ENCODE measurements at regions not wholly inside any gene's neighbourhood (a gene's known extent, or its start where the extent isn't known, plus 50 kb on each side); places are given as distances from the start of the nearest gene placed in this dataset.

- H3K9ac ChIP-seq (ENCODE audit: low read length): no peak overlapping the region
- no peak overlapping the region for H3K27ac ChIP-seq (ENCODE audit: low read length)
- H3K9me2 ChIP-seq (replicated peaks; ENCODE audit: low read length): no peaks in the 10 kb centered on the region
- H4K20me1 ChIP-seq (ENCODE audit: low read length): no peaks in the 10 kb centered on the region
- ATAC-seq: no peak
- no peaks in the 10 kb centered on the region for H3K79me2 ChIP-seq (ENCODE audit: low read length)
- no peak overlapping the region for H3K4me3 ChIP-seq (ENCODE audit: low read length)
- H3K4me1 ChIP-seq (ENCODE audit: insufficient read depth, low read length): peaks cover 27% of the 10 kb centered on the region
- no peaks in the 10 kb centered on the region for H3K27me3 ChIP-seq (ENCODE audit: low read length)
- intact Hi-C loops (cut with micrococcal nuclease): loop anchor here (5.0 to 10.0 kb wide), 2 partner anchors 54 to 321 kb away; no protein-coding TSS in a partner anchor
- H3F3A ChIP-seq (ENCODE audit: low read length, unreplicated experiment): no peaks in the 10 kb centered on the region
- DNase-seq: no peak
- no peaks in the 10 kb centered on the region for H3K9me3 ChIP-seq (ENCODE audit: low read length)
- no peak overlapping the region for H3K4me2 ChIP-seq (ENCODE audit: low read length)
- no TSS peak for BruUV-seq (replicated peaks)
- H3K36me3 ChIP-seq (ENCODE audit: low read depth, low read length): no peaks in the 10 kb centered on the region
- H2AFZ ChIP-seq (ENCODE audit: low read length): no peak overlapping the region
- TF ChIP-seq EZH2phosphoT487 (IDR thresholded peaks at IDR 0.05; ENCODE audit: borderline replicate concordance, low read length) (no peak), EZH2 (IDR thresholded peaks at IDR 0.05; ENCODE audit: low read length, unreplicated experiment) (no peak), CTCF (conservative IDR thresholded peaks at IDR 0.05; ENCODE audit: low read depth, low read length) (no peak)
- ChIA-PET POLR2A (ENCODE audit: unreplicated experiment) (no interaction called here), CTCF (no interaction called here)
Measured at GRCh38 chr10:29856295-29856694, 203.1 kb downstream of the JCAD start.

- intact Hi-C loops (cut with micrococcal nuclease): loop anchor here (10.0 kb wide), 1 partner anchor 319 kb away; no protein-coding TSS in a partner anchor
- H3K4me3 ChIP-seq (ENCODE audit: low read length): no peak overlapping the region
- ATAC-seq: no peak
Measured at GRCh38 chr10:29853913-29854312, 205.5 kb downstream of the JCAD start.

More at GRCh38 chr10:29853913-29854312, 205.5 kb downstream of the JCAD start:
- CTCF ChIA-PET: no interaction called here
- TF ChIP-seq CTCF (conservative IDR thresholded peaks at IDR 0.05; ENCODE audit: low read depth, low read length) (no peak), EZH2phosphoT487 (IDR thresholded peaks at IDR 0.05; ENCODE audit: borderline replicate concordance, low read length) (no peak), EZH2 (IDR thresholded peaks at IDR 0.05; ENCODE audit: low read length, unreplicated experiment) (no peak)
- Histone ChIP-seq H3K9me3 (ENCODE audit: low read length) (no peaks in the 10 kb centered on the region), H3K4me2 (ENCODE audit: low read length) (no peak overlapping the region), H4K20me1 (ENCODE audit: low read length) (no peaks in the 10 kb centered on the region), H3K27ac (ENCODE audit: low read length) (no peak overlapping the region), H3F3A (ENCODE audit: low read length, unreplicated experiment) (no peaks in the 10 kb centered on the region), H3K9ac (ENCODE audit: low read length) (no peak overlapping the region), H3K9me2 (replicated peaks; ENCODE audit: low read length) (no peaks in the 10 kb centered on the region), H3K27me3 (ENCODE audit: low read length) (no peaks in the 10 kb centered on the region), H3K79me2 (ENCODE audit: low read length) (no peaks in the 10 kb centered on the region), H2AFZ (ENCODE audit: low read length) (no peak overlapping the region), H3K36me3 (ENCODE audit: low read depth, low read length) (no peaks in the 10 kb centered on the region), H3K4me1 (ENCODE audit: insufficient read depth, low read length) (peaks cover 17% of the 10 kb centered on the region)
- no TSS peak for BruUV-seq (replicated peaks)
- POLR2A ChIA-PET (ENCODE audit: unreplicated experiment): no interaction called here
- DNase-seq: no peak
